GM04503 (cell line): ENCODE measurements at regions not wholly inside any gene's neighbourhood (a gene's known extent, or its start where the extent isn't known, plus 50 kb on each side); places are given as distances from the start of the nearest gene placed in this dataset.

Source experiments
- DNase-seq: peaks from one replicate; pipeline ENCODE4 v3.0.0-alpha.2; 2012; ENCODE audit warnings: low read depth

DNA sequence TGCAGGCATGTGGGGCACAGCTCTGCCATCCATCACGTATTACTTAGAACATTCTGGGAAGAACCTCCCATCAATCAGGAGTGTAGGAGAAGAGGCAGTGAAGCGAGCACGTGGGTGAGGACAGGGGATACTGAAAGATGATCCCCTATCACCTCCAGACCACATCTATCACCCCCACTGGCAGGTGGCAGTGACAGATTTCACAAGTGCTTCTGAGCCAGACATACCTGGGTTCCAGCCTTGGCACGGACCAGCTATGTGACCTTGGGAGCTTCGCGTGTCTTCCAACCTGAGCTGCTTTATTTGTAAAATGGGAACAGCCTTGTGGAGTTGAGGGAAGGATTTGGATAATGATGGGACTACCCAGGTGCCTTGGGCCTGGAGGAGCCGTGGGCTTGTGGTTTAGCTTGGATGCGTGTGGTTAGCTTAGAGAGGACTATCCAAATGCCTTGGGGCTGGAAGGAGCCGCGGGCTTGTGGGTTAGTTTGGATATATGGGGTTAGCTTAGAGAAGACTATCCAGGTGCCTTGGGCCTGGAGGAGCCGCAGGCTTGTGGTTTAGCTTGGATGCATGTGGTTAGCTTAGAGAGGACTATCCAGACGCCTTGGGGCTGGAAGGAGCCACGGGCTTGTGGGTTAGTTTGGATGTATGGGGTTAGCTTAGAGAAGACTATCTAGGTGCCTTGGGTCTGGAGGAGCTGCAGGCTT is 206.4 kb downstream of the ENGASE start:
- no peak for DNase-seq

DNA sequence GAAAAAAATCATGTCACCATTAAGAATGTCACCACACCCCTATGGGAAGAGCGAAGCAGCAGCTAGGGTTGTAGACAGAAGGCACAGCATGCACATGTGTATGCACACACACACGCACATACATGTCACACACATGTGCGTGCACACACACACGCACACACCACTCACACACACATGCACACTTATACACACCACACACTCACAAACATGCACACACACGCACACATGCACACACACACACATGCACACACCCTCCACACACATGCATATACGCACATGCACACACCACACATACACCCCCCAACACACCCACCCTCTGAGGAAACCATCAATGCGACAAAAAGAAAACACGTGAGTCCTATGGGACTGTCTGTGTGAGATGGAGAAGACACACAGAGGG is 205.4 kb downstream of the ENGASE start:
- DNase-seq = no peak

DNA sequence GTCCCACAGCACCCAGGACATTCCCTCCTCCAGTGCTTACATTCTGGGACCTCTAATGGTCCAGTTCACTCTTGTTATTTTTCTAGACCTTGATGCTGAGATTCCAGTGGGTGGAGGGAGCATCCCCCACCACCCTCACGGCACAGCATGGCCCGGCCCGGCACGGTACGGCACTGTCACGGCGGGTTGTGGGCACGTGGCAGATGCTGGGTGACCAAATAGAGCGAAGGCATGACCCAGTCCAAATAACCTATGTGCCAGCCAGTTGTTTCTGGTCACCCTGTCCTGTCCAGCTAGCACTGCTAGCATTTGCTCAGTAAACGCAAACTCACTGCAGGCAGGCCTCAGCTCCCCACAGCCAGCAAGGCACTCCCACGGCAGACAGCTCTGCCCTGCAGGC is 204.7 kb downstream of the ENGASE start:
- no peak for DNase-seq

DNA sequence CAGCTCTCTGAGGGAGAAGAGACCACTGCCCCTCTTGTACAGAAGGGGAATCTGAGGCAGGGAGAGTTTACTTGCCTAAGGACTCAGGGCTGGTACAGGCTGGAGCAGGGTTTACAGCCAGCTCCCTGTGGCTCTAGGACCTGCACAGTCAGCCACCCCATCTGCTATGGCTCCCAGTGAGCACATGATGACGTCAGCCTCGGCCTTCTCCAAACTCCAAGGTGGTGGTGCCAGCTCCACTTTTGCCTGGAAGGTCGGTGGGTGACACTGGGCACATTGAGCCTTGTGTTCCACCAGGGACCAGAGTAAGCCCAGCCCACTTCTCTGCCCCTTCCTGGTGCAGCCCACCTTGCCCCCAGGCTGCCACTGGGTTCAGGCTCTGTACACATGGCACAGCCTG is 202.2 kb downstream of the ENGASE start:
- no peak for DNase-seq

DNA sequence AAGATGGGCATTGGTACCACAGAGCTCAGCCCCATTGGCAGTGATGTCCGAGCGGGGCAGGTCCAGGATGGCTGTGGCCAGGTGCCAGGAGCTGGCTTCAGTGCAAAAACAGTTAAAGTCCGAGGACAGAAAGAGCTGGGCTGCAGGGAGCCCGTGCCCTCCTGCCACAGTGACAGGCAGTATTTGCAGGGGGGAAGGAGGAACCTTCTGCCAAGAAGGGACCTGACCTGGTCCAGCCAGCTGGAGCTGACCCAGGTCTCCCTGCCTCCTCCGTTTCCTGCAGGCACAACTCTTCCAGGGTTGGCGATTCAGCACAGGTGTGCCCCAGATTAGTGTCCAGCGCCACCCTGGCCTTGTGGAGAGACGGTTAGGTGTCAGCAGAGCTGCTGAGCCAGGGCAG is 199.0 kb downstream of the ENGASE start:
- no peak for DNase-seq

DNA sequence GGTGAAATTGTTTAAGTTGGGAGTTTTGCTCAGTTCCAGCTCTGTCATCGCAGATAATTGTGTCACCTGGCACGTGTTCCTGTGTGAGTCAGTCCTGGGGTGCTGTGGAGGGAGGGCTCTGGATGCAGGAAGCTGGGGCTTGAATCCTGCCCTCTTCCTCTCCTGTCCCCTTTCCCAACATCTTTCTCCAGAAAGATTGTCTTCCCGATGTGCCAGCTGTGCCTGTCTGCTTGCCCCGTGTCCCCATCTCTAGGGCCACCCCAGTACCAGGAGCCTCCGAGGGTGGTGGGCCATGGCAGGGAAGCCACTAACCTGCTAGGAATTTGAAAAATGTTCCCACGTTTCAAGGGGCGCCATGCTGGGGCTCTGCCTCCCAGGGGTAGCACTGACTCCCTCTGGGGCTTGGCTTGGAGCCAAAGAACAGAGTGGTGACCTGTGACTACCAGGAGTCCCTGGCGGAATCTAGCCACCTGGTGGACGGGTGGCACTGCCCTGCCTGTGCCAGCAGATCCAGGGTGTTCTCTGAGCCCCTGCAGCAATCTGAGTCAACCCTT is 198.1 kb downstream of the ENGASE start:
- DNase-seq = no peak

DNA sequence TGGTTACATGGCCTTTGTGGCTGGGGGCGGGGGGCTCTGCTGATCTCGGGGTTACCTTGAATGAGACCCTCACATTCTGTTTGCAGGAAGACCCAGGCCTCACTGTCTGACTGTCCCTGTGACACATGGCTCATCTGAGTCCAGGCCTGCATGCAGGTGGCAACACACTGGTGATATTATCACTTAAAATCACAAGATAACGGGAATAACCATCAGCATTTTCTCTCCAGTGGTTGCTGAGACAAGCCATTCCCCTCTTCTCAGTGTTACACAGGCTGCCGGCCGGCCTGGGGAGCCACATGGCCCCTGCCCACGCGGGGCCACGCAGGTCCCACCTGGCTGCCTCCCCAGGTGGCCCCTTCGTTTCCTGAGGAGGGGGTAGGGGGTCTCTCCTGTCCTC is 197.6 kb downstream of the ENGASE start:
- DNase-seq = no peak

DNA sequence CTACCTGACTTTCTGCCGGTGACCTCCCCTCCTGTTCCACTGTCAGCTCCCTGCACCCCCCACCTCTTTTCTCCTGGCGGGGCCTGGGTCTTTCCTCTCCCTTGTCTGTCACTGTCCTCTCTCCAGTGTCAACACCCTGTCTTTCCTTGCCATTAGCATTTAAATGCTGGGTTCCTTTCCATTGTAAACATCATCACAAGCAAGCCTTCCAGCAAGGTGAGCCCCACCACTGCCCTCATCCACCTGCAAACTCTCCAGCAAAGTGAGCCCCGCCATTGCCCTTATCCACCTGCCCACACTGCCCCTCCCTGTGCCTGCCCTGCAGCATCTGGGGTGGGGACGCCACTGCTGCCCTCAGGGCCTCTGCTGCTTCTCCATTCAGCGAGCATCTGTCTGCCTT is 195.0 kb downstream of the ENGASE start:
- no peak for DNase-seq

DNA sequence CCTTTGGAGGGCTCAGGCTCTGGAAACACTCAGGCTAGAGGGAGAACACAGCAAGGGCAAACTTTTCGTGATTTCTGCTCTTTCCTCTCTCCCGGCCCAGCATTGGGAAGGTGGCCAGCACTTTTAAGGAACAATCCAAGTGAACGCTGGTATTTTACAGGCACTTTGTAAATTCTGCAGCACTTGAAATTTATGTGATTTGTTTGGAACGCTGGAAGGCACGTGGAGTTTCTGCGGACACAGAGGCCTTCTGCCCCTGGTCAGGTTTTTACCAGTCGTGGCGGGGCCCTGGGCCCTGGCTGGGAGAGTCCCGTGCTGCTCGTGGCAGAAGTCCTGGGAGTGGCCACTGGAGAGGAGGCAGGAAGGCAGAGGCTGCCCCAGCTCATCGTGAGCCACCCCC is 188.6 kb downstream of the ENGASE start:
- DNase-seq = no peak

DNA sequence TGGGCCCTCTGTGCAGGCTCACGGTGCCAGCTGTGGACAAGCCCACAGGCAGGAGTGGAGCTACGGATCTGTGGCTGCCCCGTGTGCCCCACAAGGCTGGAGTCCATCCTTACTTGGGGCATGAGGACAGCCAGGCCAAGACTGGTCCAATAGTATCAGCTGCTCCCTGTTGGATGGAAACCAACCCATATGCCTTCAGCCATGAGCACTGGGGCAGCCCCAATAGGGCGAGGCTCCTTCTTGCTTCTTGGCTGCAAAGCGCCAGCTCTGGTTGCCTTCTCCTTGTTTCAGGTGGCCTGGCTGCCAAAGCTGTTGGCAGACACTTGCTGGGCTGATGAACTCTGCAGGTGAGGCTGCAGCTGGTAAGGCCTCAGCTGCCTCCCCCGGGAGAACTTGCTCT is 188.0 kb downstream of the ENGASE start:
- DNase-seq = no peak

DNA sequence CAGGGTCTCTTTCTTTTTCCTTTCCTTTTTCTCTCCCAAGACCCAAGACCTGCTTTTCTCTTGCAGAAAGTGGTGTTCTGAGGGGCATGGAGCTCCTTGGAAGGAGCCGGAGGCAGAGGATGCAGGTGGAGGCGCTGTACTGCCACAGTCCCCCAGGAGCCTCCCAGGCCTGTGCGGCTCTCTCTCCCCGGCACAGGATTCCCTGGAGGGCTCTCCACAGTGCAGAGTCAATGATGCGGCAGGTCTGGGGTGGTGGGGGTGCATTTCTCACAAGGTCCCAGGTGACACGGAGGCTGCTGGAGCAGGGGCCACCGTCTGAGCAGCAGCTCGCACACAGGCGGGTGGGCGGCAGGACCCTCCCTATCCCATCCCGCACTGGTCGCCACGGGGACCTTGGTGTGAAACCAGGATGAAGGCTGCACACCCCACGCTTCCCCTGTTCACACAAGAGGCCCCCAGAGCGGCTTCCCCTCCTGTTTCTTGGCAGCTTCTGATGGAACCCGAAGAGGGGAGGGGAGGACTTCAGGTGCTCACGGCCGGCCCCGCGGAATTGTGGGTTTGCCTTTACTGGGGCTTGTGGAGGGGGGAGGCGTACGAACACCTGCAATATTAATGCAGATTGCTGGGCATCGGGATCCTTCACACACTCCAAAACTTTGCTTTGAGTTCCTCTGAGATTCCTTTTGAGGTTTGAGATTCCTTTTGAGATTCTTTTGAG is 186.9 kb downstream of the ENGASE start:
- DNase-seq = no peak

DNA sequence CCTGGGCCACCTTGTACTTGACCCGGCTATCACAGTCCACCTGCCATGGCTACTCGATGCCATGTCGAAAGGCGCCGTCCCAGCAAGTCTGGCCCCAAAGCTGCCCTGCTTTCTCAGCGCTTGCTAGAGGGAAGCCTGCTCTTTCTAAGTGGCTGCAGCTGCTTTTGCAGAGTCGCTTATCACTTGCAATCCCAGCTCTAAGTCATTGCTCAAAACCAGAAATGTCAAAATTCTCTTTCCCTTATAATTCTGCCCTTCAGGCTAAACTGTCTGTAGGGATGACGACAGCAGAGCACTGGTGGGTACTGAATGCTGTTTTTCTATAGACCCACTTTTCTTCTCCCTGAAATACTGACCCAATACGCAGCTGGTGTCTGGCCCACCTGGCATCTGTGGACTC is 184.2 kb downstream of the ENGASE start:
- DNase-seq = no peak

DNA sequence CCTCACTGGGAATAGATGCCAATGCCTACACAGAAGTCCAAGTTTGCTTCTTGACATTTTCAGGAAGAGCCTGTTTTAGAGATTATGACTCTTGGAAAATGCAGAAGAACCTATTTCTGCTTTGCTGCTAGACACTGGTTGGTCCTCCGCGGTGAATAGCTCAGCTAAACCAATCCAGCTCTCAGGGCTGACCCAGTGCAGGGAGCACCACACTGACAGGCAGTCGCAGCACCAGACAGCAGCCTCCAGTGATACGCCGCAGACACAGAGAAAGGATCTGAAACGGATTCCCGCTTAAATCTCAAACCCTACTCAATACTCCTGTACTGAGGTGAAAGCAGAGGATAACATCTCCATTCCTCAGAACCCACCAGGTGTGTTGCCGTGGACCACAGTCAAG is 183.4 kb downstream of the ENGASE start:
- no peak for DNase-seq

DNA sequence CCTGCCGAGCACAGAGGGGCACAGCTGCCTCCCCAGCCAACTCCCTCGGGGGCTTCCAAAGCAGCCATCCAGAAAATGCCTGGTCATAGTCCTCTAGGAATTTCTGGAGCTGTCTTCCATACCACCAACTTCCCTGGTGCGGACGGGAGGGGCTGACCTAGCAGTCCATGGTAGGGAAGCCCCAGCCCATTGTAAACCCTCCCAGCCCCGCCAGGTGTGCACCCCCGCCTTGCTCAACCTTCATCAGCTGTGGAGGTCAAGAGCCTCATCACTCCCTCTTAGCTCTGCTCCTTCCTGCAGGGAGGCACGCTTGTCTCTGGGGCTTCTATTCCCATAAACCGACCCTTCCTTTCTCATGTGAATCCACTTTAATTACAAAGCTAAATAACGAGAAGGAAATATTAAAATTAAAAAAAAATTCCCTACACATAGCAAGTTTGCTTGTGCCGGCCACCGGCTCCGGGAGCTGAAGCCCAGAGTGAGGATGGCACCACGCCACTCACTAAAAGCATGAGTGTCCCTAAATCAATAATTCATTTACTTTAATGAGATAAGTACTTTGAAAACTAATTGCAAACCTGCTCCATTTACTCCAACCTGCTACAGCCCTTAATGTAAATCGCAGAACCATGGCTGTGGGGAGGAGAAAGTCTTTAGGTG is 181.4 kb downstream of the ENGASE start:
- DNase-seq = no peak

DNA sequence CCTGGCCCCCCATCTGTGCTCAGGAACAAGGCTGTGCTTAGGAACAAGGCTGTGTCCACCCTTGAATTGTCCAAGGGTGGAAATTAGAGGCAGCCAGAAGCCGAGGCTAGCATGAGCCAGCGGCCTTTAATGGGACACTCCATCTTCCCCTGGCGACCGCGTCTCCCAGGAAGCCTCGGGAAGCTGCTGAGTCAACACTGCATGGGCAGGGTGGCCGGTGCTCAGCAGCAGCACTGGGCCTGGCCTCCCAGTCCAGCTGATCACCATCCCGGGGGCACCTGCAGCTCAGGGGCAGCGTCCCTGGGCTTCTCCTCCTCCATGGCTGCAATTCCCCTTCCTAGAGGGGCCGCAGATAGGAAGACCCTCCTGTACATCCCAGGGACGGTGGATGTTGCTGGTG is 180.8 kb downstream of the ENGASE start:
- DNase-seq = no peak

DNA sequence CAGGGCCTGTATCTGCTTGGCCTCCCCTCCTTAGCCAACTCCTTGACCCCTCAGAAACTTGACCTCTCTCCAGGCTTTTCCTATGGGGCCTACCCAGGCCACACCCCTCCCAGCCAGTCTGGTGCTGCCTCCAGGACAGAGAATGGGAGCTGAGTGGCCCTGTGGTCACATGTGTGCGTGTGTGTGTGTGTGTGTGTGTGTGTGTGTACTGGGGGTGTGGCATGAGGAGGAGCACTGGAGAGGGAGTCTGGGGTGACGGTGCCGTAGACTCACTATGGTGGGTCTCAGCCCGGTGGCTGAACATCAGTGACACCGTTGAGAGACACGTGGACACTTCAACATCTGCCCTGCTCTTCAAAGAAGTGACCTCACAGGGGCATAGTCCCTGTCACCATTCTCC is 180.4 kb downstream of the ENGASE start:
- no peak for DNase-seq

DNA sequence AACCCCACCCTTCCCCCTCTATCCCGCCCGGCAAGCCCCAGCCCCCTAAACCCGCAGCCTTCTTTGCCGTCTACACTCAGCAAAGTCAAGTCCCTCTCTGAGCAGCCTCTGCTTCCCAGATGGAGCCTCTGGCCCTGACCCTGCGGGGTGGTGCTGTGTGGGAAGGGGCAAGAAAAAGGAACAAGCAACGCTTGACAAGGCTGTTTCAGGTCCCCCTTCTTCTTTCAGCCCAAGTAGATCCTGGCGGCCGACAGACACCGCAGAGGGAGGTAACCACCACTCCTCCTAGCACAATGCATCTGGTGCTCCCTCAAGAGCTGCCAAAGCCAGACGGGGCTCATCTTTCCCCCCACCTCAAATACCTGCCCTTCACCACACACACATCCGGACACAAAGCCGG is 178.3 kb downstream of the ENGASE start:
- no peak for DNase-seq

DNA sequence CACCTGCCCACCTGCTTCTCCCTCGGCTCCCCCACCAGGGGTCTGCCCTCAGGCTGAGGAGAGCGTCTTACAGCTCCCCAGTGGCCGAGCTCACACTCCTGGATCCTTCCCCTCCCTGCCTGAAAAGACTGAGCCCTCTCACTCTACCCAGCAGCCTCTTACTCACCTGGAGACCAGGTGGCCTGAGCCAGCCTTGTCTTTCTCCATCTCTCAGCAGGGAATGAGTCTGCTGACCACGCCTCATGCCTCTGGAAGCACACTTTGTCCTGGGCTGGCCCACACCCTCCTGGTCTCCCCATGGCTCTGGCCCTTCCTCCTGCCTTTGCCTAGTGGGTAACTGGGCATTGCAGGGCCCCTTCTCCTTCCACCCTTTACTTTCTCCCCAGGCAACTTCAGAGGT is 177.2 kb downstream of the ENGASE start:
- DNase-seq = no peak

DNA sequence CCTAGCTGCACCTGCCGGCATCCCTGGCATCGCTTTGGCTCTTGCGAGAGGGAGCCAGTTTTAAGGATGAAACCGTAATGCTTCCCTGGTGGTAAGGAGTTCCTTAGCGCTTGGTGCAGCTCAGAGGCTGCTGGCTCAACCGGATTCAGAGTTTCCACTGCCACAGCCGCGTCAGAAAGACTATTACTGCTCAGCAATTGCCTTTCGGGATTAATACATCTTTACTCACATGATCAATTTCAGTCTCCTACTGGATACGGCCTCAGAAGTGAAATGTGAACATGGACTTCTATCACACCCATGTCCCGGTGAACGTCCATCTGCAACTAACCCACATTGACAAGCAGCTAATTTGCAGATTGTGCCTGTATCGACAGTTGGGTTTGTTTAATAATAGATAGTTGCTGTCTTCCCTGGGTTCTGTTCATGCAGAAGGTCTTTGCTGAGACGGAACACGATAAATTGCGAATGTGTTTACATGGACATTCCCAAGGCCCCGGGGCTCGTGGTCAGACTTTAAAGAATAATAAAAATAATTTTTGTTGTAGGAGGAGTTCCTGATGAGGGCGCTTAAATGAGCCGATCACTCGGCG is 175.4 kb downstream of the ENGASE start:
- no peak for DNase-seq

DNA sequence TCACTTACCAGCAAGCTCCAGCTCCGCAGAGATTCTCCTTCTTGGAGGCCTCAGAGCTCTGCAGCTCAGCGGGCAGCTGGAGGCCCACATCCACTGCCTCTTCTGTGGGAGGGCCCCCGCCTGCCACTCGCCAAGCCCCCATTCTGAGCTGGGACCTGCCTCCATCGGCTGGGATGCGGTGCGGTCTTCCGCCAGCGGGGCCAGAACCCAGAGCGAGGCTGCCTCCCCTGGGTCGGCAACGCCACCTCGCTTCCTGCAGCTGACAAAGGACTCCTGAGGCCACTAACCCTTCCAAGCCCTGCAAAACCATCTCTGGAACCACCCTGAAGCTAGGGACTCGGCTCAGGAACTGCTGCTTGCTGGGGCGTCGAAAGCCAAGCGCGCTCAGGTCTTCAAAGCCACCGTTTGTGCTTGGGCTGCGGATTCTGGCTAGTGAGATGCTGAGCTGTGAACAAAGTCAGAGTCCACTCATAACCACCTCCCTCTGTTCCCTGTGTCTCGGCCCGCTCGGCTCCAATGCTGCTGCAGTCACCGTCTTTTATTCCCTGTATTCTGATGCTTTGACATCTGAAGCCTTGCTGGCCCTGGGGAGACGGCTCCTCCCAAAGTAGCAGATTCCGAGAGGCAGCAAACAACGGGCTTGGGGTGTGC is 174.3 kb downstream of the ENGASE start:
- no peak for DNase-seq

DNA sequence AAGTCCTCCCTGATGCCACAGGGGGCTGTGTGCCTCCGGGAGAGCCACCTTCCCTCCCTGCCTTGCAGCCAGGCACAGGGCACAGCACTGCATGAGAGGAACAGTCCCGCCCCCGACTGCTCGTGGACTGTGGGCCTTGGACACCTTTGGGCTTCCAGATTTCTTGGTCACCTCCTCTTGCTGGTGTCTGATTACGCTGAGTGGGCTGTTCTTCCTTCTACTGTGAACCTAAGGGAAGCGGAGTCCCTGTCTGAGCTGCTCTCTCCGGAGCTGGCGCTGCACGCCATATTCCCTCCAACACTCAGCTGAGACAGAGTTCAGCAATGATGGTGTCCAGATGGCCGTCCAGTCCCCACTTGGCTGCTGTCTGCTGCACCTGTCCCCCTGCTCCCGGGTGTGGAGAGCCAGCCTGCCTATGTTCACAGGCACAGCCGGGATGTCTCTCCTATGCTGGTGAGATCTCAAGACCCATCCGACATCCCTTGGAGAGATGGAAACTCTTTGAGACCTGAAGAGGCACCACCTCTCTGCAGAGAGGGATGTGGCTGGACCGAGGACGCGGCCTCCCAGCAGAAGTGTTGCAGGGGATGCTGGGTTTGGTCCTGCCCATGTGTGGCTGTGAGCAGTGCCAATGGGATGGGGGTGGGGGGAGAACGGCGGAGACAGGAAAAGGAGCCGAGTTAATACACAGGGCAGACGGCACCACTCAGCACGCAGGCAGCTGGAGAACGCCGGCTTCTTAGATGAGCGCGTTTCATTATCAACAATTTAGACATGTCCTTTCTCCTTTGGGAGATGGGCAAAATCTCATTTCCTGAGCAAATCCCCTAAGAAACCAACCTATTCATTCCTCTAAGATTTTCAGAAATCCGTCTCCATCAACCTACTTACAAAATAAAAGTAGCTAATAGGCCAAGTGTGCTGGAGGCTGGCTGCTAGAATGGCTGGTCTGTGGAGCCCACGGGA is 171.9 kb downstream of the ENGASE start:
- no peak for DNase-seq
